Rectal smooth muscle tissue (tissue), 1 donor: ENCODE measurements at regions not wholly inside any gene's neighbourhood (a gene's known extent, or its start where the extent isn't known, plus 50 kb on each side); places are given as distances from the start of the nearest gene placed in this dataset.

Experiments used
- H3K27ac ChIP-seq: one replicate; pipeline ENCODE4 v1.7.0; 2013; ENCODE audit warnings: low read depth, low read length, inconsistent platforms
- H3K27me3 ChIP-seq: one replicate; pipeline ENCODE4 v1.7.0; 2013; ENCODE audit warnings: low read length; ENCODE audit not compliant: control insufficient read depth, insufficient read depth
- H3K36me3 ChIP-seq: one replicate; pipeline ENCODE4 v1.7.0; 2013; ENCODE audit warnings: low read length; ENCODE audit not compliant: control insufficient read depth, insufficient read depth
- H3K4me1 ChIP-seq: one replicate; pipeline ENCODE4 v1.7.0; 2013; ENCODE audit warnings: low read length; ENCODE audit not compliant: control insufficient read depth, insufficient read depth
- H3K4me3 ChIP-seq: one replicate; pipeline ENCODE4 v1.7.0; 2013; ENCODE audit warnings: low read length
- H3K9ac ChIP-seq: one replicate; pipeline ENCODE4 v1.7.0; 2013; ENCODE audit warnings: low read length

DNA sequence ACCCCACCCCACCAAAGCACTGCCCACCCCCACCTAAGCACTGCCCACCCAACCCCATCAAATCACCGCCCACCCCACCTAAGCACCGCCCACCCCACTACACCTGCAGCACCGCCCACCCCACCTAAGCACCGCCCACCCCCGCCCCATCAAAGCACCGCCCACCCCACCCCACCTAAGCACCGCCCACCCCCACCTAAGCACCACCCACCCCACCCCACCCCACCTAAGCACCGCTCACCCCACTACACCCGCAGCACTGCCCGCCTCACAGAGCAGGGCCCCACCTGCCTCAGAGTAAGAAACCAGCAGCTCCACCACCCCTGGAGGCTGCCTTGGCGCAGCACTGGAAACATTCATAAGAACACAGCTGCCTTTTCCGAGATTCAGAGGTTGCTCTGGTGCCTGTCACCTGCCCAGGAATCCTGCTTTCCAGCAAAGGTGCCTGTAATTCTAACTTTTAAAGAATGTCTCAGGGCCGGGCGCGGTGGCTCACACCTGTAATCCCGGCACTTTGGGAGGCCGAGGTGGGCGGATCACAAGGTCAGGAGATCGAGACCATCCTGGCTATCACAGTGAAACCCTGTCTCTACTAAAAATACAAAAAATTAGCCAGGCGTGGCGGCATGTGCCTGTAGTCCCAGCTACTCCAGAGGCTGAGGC is 148.2 kb downstream of the BMP7 start:
- Histone ChIP-seq H3K27ac (no peak overlapping the region), H3K27me3 (no peaks in the 10 kb centered on the region), H3K4me1 (no peaks in the 10 kb centered on the region), H3K36me3 (no peaks in the 10 kb centered on the region), H3K4me3 (no peak overlapping the region), H3K9ac (no peak overlapping the region)
